Bronchial epithelial cell (primary cell): ENCODE measurements at regions not wholly inside any gene's neighbourhood (a gene's known extent, or its start where the extent isn't known, plus 50 kb on each side); places are given as distances from the start of the nearest gene placed in this dataset.

Experiments used
- DNase-seq: peaks from one replicate; pipeline ENCODE4 v3.0.0-alpha.2; 2010; ENCODE audit warnings: low read depth
- FAIRE-seq: peaks from 2 replicates; lab custom pipeline; 2011; peaks lifted over from hg19 to GRCh38; lab: Jason Lieb, UNC
- H3K27me3 ChIP-seq: 2 replicates; pipeline ENCODE4 v1.5.1; 2011; ENCODE audit warnings: low read length; ENCODE audit not compliant: control insufficient read depth, insufficient read depth
- H3K36me3 ChIP-seq: 2 replicates; pipeline ENCODE4 v1.5.1; 2011; ENCODE audit warnings: low read length; ENCODE audit not compliant: control insufficient read depth, insufficient read depth
- H3K4me3 ChIP-seq: 2 replicates; pipeline ENCODE4 v1.5.1; 2011; ENCODE audit warnings: mild to moderate bottlenecking, low read depth, low read length, control low read depth
- CTCF ChIP-seq: IDR thresholded peaks from 2 replicates; pipeline ENCODE4 v1.5.1; 2011; ENCODE audit warnings: mild to moderate bottlenecking, moderate library complexity, low read length, control low read depth, inconsistent platforms; ENCODE audit not compliant: insufficient read depth, severe bottlenecking

- FAIRE-seq (no peak), DNase-seq (no peak)
- Histone ChIP-seq H3K4me3 (no peak overlapping the region), H3K36me3 (no peaks in the 10 kb centered on the region), H3K27me3 (no peaks in the 10 kb centered on the region)
- TF ChIP-seq CTCF, result no peak
Measured at GRCh38 chr5:103402851-103403250, 144.3 kb downstream of the MACIR start.

GRCh38 chr5:103397739-103398581, 139.4 kb downstream of the MACIR start:
- no peak for FAIRE-seq
- DNase-seq, result no peak
- no peak for TF ChIP-seq CTCF
- Histone ChIP-seq H3K4me3 (no peak overlapping the region), H3K27me3 (no peaks in the 10 kb centered on the region), H3K36me3 (no peaks in the 10 kb centered on the region)

GRCh38 chr5:103394676-103395075, 136.1 kb downstream of the MACIR start:
- Histone ChIP-seq H3K36me3 (no peaks in the 10 kb centered on the region), H3K4me3 (no peak overlapping the region), H3K27me3 (no peaks in the 10 kb centered on the region)
- FAIRE-seq (no peak), DNase-seq (no peak)
- no peak for TF ChIP-seq CTCF

- no peak for FAIRE-seq
- no peaks in the 10 kb centered on the region for H3K27me3 ChIP-seq
- H3K4me3 ChIP-seq, result no peak overlapping the region
- no peaks in the 10 kb centered on the region for H3K36me3 ChIP-seq
- TF ChIP-seq CTCF, result no peak
- DNase-seq, result no peak
Measured at GRCh38 chr5:103393101-103393754, 134.7 kb downstream of the MACIR start.

GRCh38 chr5:103391659-103392058, 133.1 kb downstream of the MACIR start:
- Histone ChIP-seq H3K27me3 (no peaks in the 10 kb centered on the region), H3K36me3 (no peaks in the 10 kb centered on the region), H3K4me3 (no peak overlapping the region)
- DNase-seq (no peak), FAIRE-seq (no peak)
- TF ChIP-seq CTCF, result no peak

- TF ChIP-seq CTCF, result no peak
- Histone ChIP-seq H3K4me3 (no peak overlapping the region), H3K27me3 (no peaks in the 10 kb centered on the region), H3K36me3 (no peaks in the 10 kb centered on the region)
- FAIRE-seq, result no peak
- no peak for DNase-seq
Measured at GRCh38 chr5:103389846-103390245, 131.3 kb downstream of the MACIR start.
